ENCODE measurements at regions not wholly inside any gene's neighbourhood (a gene's known extent, or its start where the extent isn't known, plus 50 kb on each side); places are given as distances from the start of the nearest gene placed in this dataset.

DNA sequence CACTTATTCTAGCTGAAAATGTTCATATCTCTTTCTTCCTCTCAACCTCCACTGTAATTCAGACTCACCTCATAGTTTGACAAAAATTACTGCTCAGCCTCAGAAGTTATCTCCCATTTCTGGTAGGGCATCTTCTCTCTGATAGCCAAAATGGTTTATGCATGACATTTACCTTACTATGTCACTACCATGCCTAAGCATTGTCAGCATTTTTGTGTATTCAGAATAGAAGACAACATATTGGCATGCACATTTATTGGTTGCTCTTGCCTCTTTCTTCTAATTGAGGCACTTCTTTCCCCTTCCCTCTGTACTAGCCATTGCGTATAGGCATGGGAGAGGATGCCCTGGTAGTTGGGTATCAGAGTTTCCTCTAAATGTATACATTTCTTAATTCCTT, 406.1 kb upstream of the DCC start:
- TF ChIP-seq, protein P1, sequence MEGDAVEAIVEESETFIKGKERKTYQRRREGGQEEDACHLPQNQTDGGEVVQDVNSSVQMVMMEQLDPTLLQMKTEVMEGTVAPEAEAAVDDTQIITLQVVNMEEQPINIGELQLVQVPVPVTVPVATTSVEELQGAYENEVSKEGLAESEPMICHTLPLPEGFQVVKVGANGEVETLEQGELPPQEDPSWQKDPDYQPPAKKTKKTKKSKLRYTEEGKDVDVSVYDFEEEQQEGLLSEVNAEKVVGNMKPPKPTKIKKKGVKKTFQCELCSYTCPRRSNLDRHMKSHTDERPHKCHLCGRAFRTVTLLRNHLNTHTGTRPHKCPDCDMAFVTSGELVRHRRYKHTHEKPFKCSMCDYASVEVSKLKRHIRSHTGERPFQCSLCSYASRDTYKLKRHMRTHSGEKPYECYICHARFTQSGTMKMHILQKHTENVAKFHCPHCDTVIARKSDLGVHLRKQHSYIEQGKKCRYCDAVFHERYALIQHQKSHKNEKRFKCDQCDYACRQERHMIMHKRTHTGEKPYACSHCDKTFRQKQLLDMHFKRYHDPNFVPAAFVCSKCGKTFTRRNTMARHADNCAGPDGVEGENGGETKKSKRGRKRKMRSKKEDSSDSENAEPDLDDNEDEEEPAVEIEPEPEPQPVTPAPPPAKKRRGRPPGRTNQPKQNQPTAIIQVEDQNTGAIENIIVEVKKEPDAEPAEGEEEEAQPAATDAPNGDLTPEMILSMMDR (IDR thresholded peaks at IDR 0.05; ENCODE audit: low read depth, low read length), result no peak

DNA sequence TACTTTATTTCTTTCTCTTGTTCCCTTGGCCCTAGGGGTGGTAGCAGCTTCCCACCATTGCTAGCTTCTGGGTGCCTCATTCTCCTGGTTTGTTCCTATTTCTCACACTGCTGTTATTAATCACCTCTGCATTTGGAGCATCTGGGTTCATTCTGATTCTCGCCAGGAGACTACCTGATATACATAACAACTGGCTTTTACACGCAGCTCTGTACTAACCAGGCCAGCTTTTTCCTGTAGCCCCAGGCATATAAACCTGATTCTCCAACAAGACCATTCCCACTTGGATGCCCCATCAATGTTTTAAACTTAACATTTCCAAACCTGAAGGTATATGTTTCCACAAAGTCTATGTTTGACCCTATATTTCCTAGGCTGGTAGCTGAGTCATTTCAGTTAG, 403.9 kb upstream of the DCC start:
- TF ChIP-seq, protein P1 (IDR thresholded peaks at IDR 0.05; ENCODE audit: low read depth, low read length), result no peak
- H3K4me3 ChIP-seq (ENCODE audit: low read depth, low read length), result no peak overlapping the region
- in situ Hi-C loops (cut with HindIII; ENCODE audit: low sequenced_read_pairs), result no loop called here
- no peak for DNase-seq (ENCODE audit: low read depth, low spot score)

More for the DNA sequence above, 406.1 kb upstream of the DCC start:
- H3K4me3 ChIP-seq (ENCODE audit: low read depth, low read length), result no peak overlapping the region
- in situ Hi-C loops (cut with HindIII; ENCODE audit: low sequenced_read_pairs), result no loop called here
- DNase-seq (ENCODE audit: low read depth, low spot score), result no peak

DNA sequence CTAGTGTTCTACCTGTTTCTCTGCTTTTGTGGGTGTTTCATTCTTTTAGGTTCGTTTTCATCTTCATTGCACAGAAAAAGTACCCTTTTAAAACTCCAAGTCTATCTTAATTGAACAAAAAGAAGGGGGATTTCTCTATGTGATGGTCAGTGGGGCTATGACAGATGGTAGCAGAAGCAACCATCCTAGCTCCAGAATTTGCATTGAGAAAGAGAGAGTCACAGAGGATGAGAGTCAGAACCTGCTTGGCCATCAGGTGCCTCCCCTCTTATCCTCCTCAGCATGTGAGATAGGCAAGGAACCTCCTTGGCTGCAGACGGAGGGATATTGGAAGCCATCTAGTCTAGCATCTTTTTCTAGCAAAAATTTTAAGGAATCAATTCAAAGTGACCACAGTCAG, 398.0 kb upstream of the DCC start:
- TF ChIP-seq, protein P1 (IDR thresholded peaks at IDR 0.05; ENCODE audit: low read depth, low read length), result no peak
- in situ Hi-C loops (cut with HindIII; ENCODE audit: low sequenced_read_pairs), result no loop called here
- no peak overlapping the region for H3K4me3 ChIP-seq (ENCODE audit: low read depth, low read length)
- no peak for DNase-seq (ENCODE audit: low read depth, low spot score)

DNA sequence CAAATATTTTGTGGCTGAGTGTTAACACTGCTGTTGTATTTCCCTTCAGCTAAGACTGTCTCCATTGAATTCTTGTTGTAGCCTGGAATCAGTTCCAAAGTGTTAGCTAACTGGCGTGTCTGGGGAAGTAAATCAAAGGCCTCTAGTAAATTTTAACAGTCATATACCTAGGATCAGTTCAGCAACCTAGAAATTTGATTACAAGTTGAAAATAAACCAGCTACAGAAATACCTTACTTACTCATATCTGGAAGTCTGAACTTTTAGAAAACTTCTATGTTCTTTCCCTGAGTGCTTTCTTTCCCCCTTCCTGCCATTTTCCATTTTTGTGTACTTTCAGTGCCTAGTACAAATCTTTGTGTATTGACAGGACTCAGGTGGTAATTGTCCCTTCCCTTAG, 396.7 kb upstream of the DCC start:
- TF ChIP-seq, protein P1 (IDR thresholded peaks at IDR 0.05; ENCODE audit: low read depth, low read length), result no peak
- no peak for DNase-seq (ENCODE audit: low read depth, low spot score)
- in situ Hi-C loops (cut with HindIII; ENCODE audit: low sequenced_read_pairs), result no loop called here
- no peak overlapping the region for H3K4me3 ChIP-seq (ENCODE audit: low read depth, low read length)

DNA sequence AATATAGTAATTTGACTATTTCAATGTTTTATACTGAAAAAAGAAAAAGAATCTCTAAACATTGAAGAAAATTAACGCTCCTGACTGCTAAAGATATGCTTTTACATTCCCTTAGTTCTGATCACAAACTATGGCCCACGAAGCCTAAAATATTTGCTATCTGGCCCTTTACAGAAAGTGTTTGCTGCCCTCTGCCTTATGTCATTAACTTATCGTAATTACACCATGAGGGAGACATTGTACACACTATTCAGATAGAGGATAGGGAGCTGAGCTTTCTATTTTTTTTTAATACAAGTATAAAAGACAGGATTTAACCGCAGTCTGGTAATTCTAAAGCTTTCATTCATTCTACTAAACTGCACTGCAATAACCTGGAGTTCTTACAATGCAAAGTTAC, 393.1 kb upstream of the DCC start:
- TF ChIP-seq, protein P1 (IDR thresholded peaks at IDR 0.05; ENCODE audit: low read depth, low read length), result no peak
- in situ Hi-C loops (cut with HindIII; ENCODE audit: low sequenced_read_pairs), result no loop called here
- DNase-seq (ENCODE audit: low read depth, low spot score), result no peak
- no peak overlapping the region for H3K4me3 ChIP-seq (ENCODE audit: low read depth, low read length)

DNA sequence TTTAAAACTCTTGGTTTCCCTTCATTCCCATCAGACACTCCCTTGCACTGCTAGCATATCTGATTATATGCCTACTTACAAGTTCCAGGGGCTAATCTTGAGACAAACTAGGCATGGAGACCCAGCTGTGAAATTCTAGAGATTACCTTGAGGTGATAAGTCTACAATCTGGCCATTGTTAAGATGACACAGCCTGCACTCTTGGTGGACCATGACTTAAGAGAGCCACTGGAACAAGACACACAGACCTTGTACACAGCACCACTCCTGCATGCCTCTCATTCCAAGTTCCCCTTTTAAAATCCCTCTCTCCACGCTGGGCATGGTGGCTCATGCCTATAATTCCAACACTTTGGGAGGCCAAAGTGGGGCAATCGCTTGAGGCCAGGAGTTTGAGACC, 387.2 kb upstream of the DCC start:
- no peak overlapping the region for H3K4me3 ChIP-seq (ENCODE audit: low read depth, low read length)
- in situ Hi-C loops (cut with HindIII; ENCODE audit: low sequenced_read_pairs), result no loop called here
- TF ChIP-seq, protein P1 (IDR thresholded peaks at IDR 0.05; ENCODE audit: low read depth, low read length), result no peak
- no peak for DNase-seq (ENCODE audit: low read depth, low spot score)

DNA sequence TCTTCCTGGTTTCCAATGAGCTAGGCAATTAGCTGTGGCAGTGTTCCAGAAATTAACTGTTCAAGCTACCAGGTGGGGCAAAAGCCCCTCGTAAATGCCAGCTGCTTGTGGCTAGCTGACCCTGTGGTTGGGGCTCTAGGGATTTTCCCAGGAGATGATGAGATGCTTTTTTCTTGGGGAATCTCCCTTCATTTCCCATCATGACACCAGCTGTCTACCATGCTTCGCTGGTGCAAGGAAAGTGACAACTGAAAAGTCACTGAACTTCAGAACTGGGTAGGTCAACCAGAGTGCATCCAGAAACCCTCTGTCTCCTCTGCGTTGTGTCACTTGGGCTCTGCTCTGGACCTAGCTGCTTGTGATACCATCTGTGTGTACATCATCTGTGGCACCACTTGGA, 386.5 kb upstream of the DCC start:
- no peak for DNase-seq (ENCODE audit: low read depth, low spot score)
- H3K4me3 ChIP-seq (ENCODE audit: low read depth, low read length), result no peak overlapping the region
- in situ Hi-C loops (cut with HindIII; ENCODE audit: low sequenced_read_pairs), result no loop called here
- TF ChIP-seq, protein P1 (IDR thresholded peaks at IDR 0.05; ENCODE audit: low read depth, low read length), result no peak
